ENCODE measurements at regions not wholly inside any gene's neighbourhood (a gene's known extent, or its start where the extent isn't known, plus 50 kb on each side); places are given as distances from the start of the nearest gene placed in this dataset.
"Not testable (repeated sequence)": the region's sequence is repeated elsewhere in the genome, so short reads cannot be mapped to it uniquely, and the experiment has no call there.

GRCh38 chr18:44580782-44581181 lies 99.9 kb upstream of the SETBP1 start:
- TF ChIP-seq, protein P1, sequence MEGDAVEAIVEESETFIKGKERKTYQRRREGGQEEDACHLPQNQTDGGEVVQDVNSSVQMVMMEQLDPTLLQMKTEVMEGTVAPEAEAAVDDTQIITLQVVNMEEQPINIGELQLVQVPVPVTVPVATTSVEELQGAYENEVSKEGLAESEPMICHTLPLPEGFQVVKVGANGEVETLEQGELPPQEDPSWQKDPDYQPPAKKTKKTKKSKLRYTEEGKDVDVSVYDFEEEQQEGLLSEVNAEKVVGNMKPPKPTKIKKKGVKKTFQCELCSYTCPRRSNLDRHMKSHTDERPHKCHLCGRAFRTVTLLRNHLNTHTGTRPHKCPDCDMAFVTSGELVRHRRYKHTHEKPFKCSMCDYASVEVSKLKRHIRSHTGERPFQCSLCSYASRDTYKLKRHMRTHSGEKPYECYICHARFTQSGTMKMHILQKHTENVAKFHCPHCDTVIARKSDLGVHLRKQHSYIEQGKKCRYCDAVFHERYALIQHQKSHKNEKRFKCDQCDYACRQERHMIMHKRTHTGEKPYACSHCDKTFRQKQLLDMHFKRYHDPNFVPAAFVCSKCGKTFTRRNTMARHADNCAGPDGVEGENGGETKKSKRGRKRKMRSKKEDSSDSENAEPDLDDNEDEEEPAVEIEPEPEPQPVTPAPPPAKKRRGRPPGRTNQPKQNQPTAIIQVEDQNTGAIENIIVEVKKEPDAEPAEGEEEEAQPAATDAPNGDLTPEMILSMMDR (IDR thresholded peaks at IDR 0.05) = not testable (repeated sequence)
- not testable (repeated sequence) for TF ChIP-seq POLR2A, EP300 (IDR thresholded peaks at IDR 0.05)
